Activated B cell treated with CpG ODN at 0.5 μM for 24 hours (primary cell): ENCODE measurements at regions not wholly inside any gene's neighbourhood (a gene's known extent, or its start where the extent isn't known, plus 50 kb on each side); places are given as distances from the start of the nearest gene placed in this dataset.

ENCODE experiments used
- ATAC-seq: fragments of 200-7000 bp; cut with Tn5 transposase; one replicate; pipeline ENCODE4 v1.10.0; 2021; ENCODE audit warnings: low read depth, mild to moderate bottlenecking, moderate library complexity
- CTCF ChIA-PET: fragments of 350-600 bp; sonication (Branson Sonifier 250); formaldehyde crosslinking; loops from one replicate; lab custom pipeline; 2021; ENCODE audit warnings: antibody characterized with exemption; lab: Charles Lee
- POLR2A ChIA-PET: fragments of 350-600 bp; sonication (Branson Sonifier 250); formaldehyde crosslinking; loops from one replicate; lab custom pipeline; 2021; ENCODE audit warnings: antibody characterized with exemption; lab: Charles Lee
- DNase-seq: peaks from one replicate; pipeline ENCODE4 v3.0.0; 2022
- H3K27ac Mint-ChIP-seq: one replicate; pipeline ENCODE4 v1.8.0; 2020; ENCODE audit warnings: mixed read lengths
- H3K27me3 Mint-ChIP-seq: one replicate; pipeline ENCODE4 v1.8.0; 2021; ENCODE audit warnings: mixed read lengths
- H3K36me3 Mint-ChIP-seq: one replicate; pipeline ENCODE4 v1.8.0; 2021; ENCODE audit warnings: low read depth, mixed read lengths
- H3K4me1 Mint-ChIP-seq: one replicate; pipeline ENCODE4 v1.8.0; 2021; ENCODE audit warnings: mixed read lengths
- H3K4me3 Mint-ChIP-seq: one replicate; pipeline ENCODE4 v1.8.0; 2020; ENCODE audit warnings: mild to moderate bottlenecking, mixed read lengths
- H3K9me3 Mint-ChIP-seq: one replicate; pipeline ENCODE4 v1.8.0; 2020; ENCODE audit warnings: mixed read lengths
- CTCF ChIP-seq: fragments of 200-600 bp; IDR thresholded peaks from one replicate; pipeline ENCODE4 v1.8.0; 2022; ENCODE audit warnings: antibody characterized with exemption, mild to moderate bottlenecking
- intact Hi-C: fragments of 100-400 bp; cut with micrococcal nuclease; formaldehyde crosslinking; loops from one replicate; pipeline ENCODE4 v1.15.1; 2024

DNA sequence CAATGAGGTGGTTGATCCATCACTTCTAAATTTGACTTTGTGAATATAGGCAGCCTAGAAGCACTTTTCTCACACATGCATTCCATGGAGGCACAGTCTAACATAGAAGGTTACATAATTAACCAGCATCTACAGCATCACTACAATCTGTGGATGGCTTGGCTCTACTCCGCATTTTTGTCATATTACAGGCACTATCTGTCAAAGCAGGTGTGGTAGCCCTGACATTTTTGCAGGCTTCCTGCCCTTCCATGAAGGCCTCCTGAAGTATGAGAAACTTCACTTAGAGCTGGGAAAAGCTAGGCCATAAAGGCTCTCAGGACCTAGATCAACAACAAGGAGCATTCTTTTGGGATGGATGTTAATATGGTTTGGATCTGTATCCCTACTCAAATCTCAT, 378.0 kb downstream of the ANXA1 start:
- no peak for TF ChIP-seq CTCF
- H3K9me3 Mint-ChIP-seq: no peaks in the 10 kb centered on the region
- H3K36me3 Mint-ChIP-seq: no peaks in the 10 kb centered on the region
- DNase-seq (no peak), ATAC-seq (no peak)
- intact Hi-C loops: no loop called here
- no peak overlapping the region for H3K4me3 Mint-ChIP-seq
- no peaks in the 10 kb centered on the region for H3K27me3 Mint-ChIP-seq
- ChIA-PET CTCF (no interaction called here), POLR2A (no interaction called here)
- no peaks in the 10 kb centered on the region for H3K4me1 Mint-ChIP-seq
- no peak overlapping the region for H3K27ac Mint-ChIP-seq

GRCh38 chr9:73531051-73531532, 379.4 kb downstream of the ANXA1 start:
- no peaks in the 10 kb centered on the region for H3K27me3 Mint-ChIP-seq

GRCh38 chr9:73531658-73532057, 380.0 kb downstream of the ANXA1 start:
- H3K36me3 Mint-ChIP-seq: no peaks in the 10 kb centered on the region
- no peak overlapping the region for H3K27ac Mint-ChIP-seq
- ChIA-PET POLR2A (no interaction called here), CTCF (no interaction called here)
- TF ChIP-seq CTCF: no peak
- no peak overlapping the region for H3K4me3 Mint-ChIP-seq
- no peaks in the 10 kb centered on the region for H3K9me3 Mint-ChIP-seq
- intact Hi-C loops: no loop called here
- no peaks in the 10 kb centered on the region for H3K4me1 Mint-ChIP-seq
- no peaks in the 10 kb centered on the region for H3K27me3 Mint-ChIP-seq
- no peak for ATAC-seq
- DNase-seq: no peak

More at GRCh38 chr9:73531051-73531532, 379.4 kb downstream of the ANXA1 start:
- TF ChIP-seq CTCF: no peak
- DNase-seq: no peak
- Mint-ChIP-seq H3K4me1 (no peaks in the 10 kb centered on the region), H3K36me3 (no peaks in the 10 kb centered on the region), H3K4me3 (no peak overlapping the region), H3K9me3 (no peaks in the 10 kb centered on the region), H3K27ac (no peak overlapping the region)
- intact Hi-C loops: no loop called here
- ATAC-seq: no peak
- CTCF ChIA-PET: no interaction called here
- POLR2A ChIA-PET: no interaction called here

DNA sequence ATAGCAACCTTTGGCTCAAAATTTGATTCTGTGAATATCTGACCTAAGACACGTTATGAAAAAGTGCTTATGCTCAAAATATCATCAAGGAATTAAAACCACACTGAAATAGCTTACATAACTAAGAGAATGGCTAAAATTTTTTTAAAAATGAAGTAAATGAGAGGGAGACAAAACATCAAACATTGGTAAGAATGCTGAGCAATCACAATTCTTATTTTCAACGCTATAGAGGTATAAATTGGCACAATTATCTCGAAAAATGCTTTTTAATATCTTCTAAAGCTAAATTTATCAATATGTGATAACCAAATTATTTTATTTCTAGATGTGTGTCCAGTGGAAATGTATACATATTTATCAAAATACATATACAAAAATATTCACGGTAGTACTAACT, 381.3 kb downstream of the ANXA1 start:
- no peak for TF ChIP-seq CTCF
- intact Hi-C loops: no loop called here
- H3K27me3 Mint-ChIP-seq: no peaks in the 10 kb centered on the region
- ChIA-PET POLR2A (no interaction called here), CTCF (no interaction called here)
- no peak for DNase-seq
- no peaks in the 10 kb centered on the region for H3K36me3 Mint-ChIP-seq
- H3K4me3 Mint-ChIP-seq: no peak overlapping the region
- no peaks in the 10 kb centered on the region for H3K9me3 Mint-ChIP-seq
- ATAC-seq: no peak
- H3K27ac Mint-ChIP-seq: no peak overlapping the region
- no peaks in the 10 kb centered on the region for H3K4me1 Mint-ChIP-seq

- H3K4me1 Mint-ChIP-seq: no peaks in the 10 kb centered on the region
- TF ChIP-seq CTCF: no peak
- no peaks in the 10 kb centered on the region for H3K27me3 Mint-ChIP-seq
- H3K4me3 Mint-ChIP-seq: no peak overlapping the region
- POLR2A ChIA-PET: no interaction called here
- no peaks in the 10 kb centered on the region for H3K36me3 Mint-ChIP-seq
- CTCF ChIA-PET: no interaction called here
- H3K27ac Mint-ChIP-seq: no peak overlapping the region
- ATAC-seq (no peak), DNase-seq (no peak)
- H3K9me3 Mint-ChIP-seq: no peaks in the 10 kb centered on the region
- intact Hi-C loops: no loop called here
These were observed 384.7 kb downstream of the ANXA1 start for GRCh38 chr9:73536403-73536802.
